Peyer's patch (tissue), 4 donors: ENCODE measurements at regions not wholly inside any gene's neighbourhood (a gene's known extent, or its start where the extent isn't known, plus 50 kb on each side); places are given as distances from the start of the nearest gene placed in this dataset.

Experiments
- DNase-seq, 3 donors: peaks; one replicate each; pipeline ENCODE4 v3.0.0-alpha.2; 2017 to 2019
- H3K27ac ChIP-seq, 4 donors: fragments of 200-600 bp; sonication (generic); one replicate each; pipeline ENCODE4 v1.5.1; 2016 to 2019
- H3K27me3 ChIP-seq, 2 donors: fragments of 200-600 bp; sonication (generic); one replicate each; pipeline ENCODE4 v1.5.1; 2019
- H3K36me3 ChIP-seq, 3 donors: fragments of 200-600 bp; sonication (generic); one replicate each; pipeline ENCODE4 v1.5.1; 2016 to 2019
- H3K4me1 ChIP-seq, 4 donors: fragments of 200-600 bp; sonication (generic); one replicate each; pipeline ENCODE4 v1.5.1; 2016 to 2019
- H3K4me3 ChIP-seq, 4 donors: fragments of 200-600 bp; sonication (generic); 1 replicate in 3 of 4; 2 replicates in 1 of 4; pipeline ENCODE4 v1.5.1; 2016 to 2019; ENCODE audit warnings: mild to moderate bottlenecking in 1 of 4
- H3K9me3 ChIP-seq, 4 donors: fragments of 200-600 bp; sonication (generic); one replicate each; pipeline ENCODE4 v1.5.1; 2016 to 2019; ENCODE audit warnings: mild to moderate bottlenecking in 1 of 4
- POLR2A ChIP-seq, 2 donors: fragments of 450-650 bp; IDR thresholded peaks; one replicate each; pipeline ENCODE4 v1.5.1; 2017; ENCODE audit warnings: antibody characterized with exemption in 2 of 2, mild to moderate bottlenecking in 2 of 2, moderate library complexity in 2 of 2
- TF ChIP-seq, protein P1 (sequence below), 6 experiments: fragments of 450-650 bp in 4 of 6; fragments of 200-600 bp in 2 of 6; sonication (generic) in 1 of 6; IDR thresholded peaks; one replicate each; pipeline ENCODE4 v1.5.1; 2017 to 2019; ENCODE audit warnings: antibody characterized with exemption in 6 of 6, mild to moderate bottlenecking in 3 of 6, moderate library complexity in 1 of 6

DNA sequence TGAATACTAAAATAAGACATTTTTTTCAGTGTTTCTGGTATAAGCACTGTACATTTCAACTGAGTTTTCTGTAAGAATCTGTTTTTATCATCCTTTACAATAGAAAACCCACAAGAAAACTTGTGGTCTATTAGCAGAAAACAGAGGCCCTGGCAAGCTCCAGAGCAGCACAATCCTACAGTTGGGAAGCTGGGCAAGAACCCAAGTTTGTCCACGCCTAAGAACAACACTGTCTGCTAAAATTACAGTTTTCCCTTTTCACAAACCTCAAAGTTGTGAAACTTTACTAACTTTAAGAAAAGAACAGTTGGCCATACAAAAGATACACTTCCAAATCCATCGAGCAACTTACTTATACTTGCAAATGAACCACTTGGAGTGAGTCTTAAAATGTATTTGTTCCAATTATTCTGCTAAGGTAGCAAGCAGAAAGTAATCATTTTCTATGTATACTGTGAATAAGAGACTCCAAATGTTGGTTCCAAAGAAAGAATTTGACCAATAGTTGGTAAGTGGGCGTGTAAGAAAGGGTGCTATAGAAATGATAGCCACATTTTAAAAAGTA lies 982.0 kb upstream of the ARRDC3 start:
- Histone ChIP-seq H3K4me1 (no peaks in the 10 kb centered on the region), H3K9me3 (no peaks in the 10 kb centered on the region), H3K27me3 (no peaks in the 10 kb centered on the region), H3K36me3 (no peaks in the 10 kb centered on the region), H3K27ac (no peak overlapping the region), H3K4me3 (no peak overlapping the region)
- DNase-seq = no peak
- TF ChIP-seq POLR2A (IDR thresholded peaks at IDR 0.05) = no peak
- TF ChIP-seq, protein P1, sequence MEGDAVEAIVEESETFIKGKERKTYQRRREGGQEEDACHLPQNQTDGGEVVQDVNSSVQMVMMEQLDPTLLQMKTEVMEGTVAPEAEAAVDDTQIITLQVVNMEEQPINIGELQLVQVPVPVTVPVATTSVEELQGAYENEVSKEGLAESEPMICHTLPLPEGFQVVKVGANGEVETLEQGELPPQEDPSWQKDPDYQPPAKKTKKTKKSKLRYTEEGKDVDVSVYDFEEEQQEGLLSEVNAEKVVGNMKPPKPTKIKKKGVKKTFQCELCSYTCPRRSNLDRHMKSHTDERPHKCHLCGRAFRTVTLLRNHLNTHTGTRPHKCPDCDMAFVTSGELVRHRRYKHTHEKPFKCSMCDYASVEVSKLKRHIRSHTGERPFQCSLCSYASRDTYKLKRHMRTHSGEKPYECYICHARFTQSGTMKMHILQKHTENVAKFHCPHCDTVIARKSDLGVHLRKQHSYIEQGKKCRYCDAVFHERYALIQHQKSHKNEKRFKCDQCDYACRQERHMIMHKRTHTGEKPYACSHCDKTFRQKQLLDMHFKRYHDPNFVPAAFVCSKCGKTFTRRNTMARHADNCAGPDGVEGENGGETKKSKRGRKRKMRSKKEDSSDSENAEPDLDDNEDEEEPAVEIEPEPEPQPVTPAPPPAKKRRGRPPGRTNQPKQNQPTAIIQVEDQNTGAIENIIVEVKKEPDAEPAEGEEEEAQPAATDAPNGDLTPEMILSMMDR (IDR thresholded peaks at IDR 0.05) = no peak

DNA sequence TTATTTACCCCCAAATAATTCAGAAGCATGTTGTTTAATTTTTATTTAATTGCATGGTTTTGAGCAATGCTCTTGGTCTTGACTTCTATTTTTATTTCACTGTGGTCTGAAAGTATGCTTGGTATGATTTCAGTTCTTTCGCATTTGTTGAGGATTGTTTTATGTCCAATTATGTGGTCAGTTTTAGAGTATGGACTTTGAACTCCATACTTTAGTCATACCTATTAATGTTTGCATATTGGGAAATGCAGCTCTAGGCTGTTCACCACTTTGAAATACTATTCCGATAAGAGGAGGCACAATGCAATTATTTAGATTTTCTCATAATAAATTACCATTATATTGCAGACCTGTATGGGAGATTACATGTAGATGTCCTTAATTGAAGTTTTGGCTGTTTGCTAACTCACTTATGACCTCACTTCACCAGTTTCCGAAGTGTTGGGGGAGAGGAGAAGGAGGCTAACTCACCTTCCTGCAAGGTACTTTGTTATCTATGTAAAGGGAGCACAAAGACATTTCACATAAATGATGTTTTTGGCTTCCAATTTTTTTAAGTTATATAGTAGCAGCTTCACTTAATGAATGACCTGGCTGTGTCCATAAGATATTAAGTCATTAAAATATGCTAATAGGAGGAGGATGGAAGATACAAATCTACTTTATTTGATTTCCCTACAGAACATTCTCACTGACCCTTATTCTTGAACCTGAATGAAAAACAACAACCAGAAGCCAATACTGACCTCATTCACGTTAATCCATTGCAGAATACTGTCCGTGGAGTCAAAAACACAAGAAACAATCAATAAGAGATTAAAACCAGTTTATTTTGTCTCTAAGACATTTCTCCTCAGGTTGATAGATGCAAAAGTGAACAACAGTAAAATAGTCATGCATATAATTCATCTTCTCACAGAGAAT lies 970.3 kb upstream of the ARRDC3 start:
- TF ChIP-seq, protein P1 (IDR thresholded peaks at IDR 0.05) = no peak
- no peak for TF ChIP-seq POLR2A (IDR thresholded peaks at IDR 0.05)
- DNase-seq = no peak

DNA sequence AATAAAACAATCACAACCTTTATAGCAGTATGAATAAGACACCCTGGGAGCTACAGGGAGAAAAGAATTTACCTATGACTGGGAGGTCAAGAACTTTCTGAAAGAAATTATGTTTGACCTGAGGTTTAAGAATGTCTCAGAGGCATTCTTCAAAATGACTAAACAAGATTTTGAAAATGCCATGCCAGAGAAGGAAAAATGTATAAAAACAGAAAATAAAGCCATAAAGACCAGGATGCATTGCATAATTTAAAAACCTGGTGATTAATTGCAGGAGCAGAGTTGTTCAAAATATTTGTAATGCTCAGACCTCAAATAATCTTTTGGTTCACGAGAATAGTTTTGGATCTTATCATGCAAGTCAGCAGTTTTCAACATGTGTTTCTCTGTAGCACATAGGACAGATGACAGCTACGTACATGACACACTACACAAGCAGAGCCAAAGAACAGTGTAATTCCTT lies 954.7 kb upstream of the ARRDC3 start:
- Histone ChIP-seq H3K27ac (no peak overlapping the region), H3K4me3 (no peak overlapping the region), H3K9me3 (no peaks in the 10 kb centered on the region), H3K27me3 (no peaks in the 10 kb centered on the region), H3K4me1 (no peaks in the 10 kb centered on the region), H3K36me3 (no peaks in the 10 kb centered on the region)
- TF ChIP-seq POLR2A (IDR thresholded peaks at IDR 0.05) = no peak
- TF ChIP-seq, protein P1 (IDR thresholded peaks at IDR 0.05) = no peak
- DNase-seq = no peak

More for the DNA sequence above, 970.3 kb upstream of the ARRDC3 start:
- no peaks in the 10 kb centered on the region for H3K36me3 ChIP-seq
- no peaks in the 10 kb centered on the region for H3K27me3 ChIP-seq
- no peak overlapping the region for H3K27ac ChIP-seq
- no peaks in the 10 kb centered on the region for H3K4me1 ChIP-seq
- no peak overlapping the region for H3K4me3 ChIP-seq
- no peaks in the 10 kb centered on the region for H3K9me3 ChIP-seq

DNA sequence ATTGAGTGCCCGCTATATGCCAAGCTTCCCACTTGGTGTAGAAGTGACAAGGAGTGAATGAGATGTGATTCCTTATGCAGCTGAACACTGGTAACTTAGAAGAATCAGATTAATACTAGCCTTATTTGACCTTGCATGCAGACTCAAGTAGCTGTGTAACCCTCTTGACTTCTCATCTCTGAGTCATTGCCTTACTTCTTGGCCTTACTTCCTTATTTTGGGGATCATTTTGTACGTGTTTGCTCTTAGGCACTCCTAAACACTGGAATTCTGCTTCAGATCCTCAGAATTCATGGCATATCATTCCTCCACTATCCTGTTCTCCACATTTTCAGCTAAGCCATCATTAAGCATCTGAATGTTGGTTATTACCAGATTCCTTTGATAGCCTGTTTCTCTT lies 948.9 kb upstream of the ARRDC3 start:
- no peaks in the 10 kb centered on the region for H3K27me3 ChIP-seq
- no peak for DNase-seq
- TF ChIP-seq POLR2A (IDR thresholded peaks at IDR 0.05) = no peak
- TF ChIP-seq, protein P1 (IDR thresholded peaks at IDR 0.05) = no peak
- no peak overlapping the region for H3K4me3 ChIP-seq
- H3K4me1 ChIP-seq = no peaks in the 10 kb centered on the region
- no peak overlapping the region for H3K27ac ChIP-seq
- H3K36me3 ChIP-seq = no peaks in the 10 kb centered on the region
- H3K9me3 ChIP-seq = peaks cover 0 to 4% (median 0%) of the 10 kb centered on the region in 4 donors

DNA sequence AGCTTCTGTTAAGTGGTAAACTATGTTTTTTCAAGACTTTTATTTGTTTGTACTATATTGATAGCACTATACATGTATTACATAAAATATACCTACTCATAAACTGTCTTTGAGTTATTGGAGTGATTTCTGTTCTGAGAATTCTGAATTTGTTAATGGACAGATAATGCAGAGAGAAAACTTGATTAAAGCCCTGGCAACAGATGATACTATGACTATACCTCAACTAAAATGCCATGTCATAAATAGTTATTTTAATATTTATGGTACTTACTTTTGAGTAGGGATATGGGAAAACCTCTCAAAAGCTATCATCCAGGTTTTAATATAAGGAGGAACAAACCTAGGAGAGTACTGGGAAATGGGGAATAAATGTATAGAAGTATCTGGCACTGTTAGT lies 947.2 kb upstream of the ARRDC3 start:
- no peak for TF ChIP-seq POLR2A (IDR thresholded peaks at IDR 0.05)
- TF ChIP-seq, protein P1 (IDR thresholded peaks at IDR 0.05) = no peak
- Histone ChIP-seq H3K9me3 (peaks cover 0 to 4% (median 0%) of the 10 kb centered on the region in 4 donors), H3K4me1 (no peaks in the 10 kb centered on the region), H3K36me3 (no peaks in the 10 kb centered on the region), H3K27me3 (no peaks in the 10 kb centered on the region), H3K27ac (no peak overlapping the region), H3K4me3 (no peak overlapping the region)
- no peak for DNase-seq
